ENCODE measurements at regions not wholly inside any gene's neighbourhood (a gene's known extent, or its start where the extent isn't known, plus 50 kb on each side); places are given as distances from the start of the nearest gene placed in this dataset.

DNA sequence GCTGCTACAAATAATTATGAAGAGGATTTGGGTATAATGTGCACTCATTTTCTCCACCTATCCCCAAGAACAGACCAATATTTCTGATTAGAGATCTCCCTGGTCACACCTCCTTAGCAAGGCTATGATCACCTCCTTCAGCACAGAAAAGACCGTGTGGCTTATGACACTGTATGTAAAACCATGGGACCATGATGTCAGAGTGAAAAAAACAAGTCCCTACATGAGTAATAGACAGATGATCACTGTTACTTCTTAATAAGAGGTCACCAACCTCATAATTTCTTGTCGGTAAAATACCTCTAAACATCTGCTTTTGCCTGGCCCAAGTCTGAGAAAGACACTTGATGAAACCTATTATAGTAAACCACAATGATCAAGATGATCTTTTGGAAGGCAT lies 330.6 kb upstream of the F9 start:
- in situ Hi-C loops (cut with MboI; ENCODE audit: low pct_ligation_motif_present in 1 of 4, low pct_unique_long_range_greater_than_20kb in 1 of 4, low sequenced_read_pairs in 3 of 4), result no loop called here
- 70% methylated on average over 2 of the region's 2 CpGs; no CpG with 5 or more reads in 1 of the 2 donors for WGBS, 2 donors (ENCODE audit: low coverage in 1 of 2)

DNA sequence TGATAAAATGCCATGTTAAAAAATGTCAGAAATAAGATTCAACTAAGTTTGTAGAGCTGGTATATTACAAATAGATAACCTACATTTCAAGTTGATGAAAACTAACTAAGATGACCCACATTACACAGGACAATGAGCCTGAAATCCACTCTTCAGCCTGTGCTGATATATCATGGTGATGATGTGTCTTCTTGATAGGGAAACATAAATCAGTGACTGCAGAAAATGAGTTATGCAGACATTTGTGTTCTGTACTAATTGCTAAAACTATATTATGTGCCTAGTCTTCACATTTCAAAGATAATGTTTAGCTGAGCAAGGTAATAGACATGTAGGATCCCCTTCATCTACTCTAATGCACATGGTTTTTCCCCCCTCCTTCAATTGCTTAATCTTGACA lies 331.6 kb upstream of the F9 start:
- TF ChIP-seq EP300 (IDR thresholded peaks at IDR 0.05; ENCODE audit: low read depth), result no peak
- TF ChIP-seq POLR2AphosphoS5 (IDR thresholded peaks at IDR 0.05), result no peak
- no peaks in the 10 kb centered on the region for H3K36me3 ChIP-seq
- intact Hi-C loops (cut with DNase I; ENCODE audit: low total_unique reads), result no loop called here
- in situ Hi-C loops (cut with MboI; ENCODE audit: low pct_ligation_motif_present in 1 of 4, low pct_unique_long_range_greater_than_20kb in 1 of 4, low sequenced_read_pairs in 3 of 4), result no loop called here
- H3K27me3 ChIP-seq, result peaks cover 19% of the 10 kb centered on the region
- no peaks in the 10 kb centered on the region for H3K9me3 ChIP-seq
- no peak for DNase-seq
- peaks cover 0 to 3% (median 0%) of the 10 kb centered on the region in 4 donors for H3K4me1 ChIP-seq
- H3K4me3 ChIP-seq, result no peak overlapping the region
- H3K27ac ChIP-seq, result no peak overlapping the region

More for the DNA sequence above, 330.6 kb upstream of the F9 start:
- DNase-seq, result no peak
- Histone ChIP-seq H3K36me3 (no peaks in the 10 kb centered on the region), H3K4me1 (peaks cover 0 to 4% (median 0%) of the 10 kb centered on the region in 4 donors), H3K27ac (no peak overlapping the region), H3K9me3 (no peaks in the 10 kb centered on the region), H3K4me3 (no peak overlapping the region), H3K27me3 (peaks cover 28% of the 10 kb centered on the region)
- TF ChIP-seq, protein P1, sequence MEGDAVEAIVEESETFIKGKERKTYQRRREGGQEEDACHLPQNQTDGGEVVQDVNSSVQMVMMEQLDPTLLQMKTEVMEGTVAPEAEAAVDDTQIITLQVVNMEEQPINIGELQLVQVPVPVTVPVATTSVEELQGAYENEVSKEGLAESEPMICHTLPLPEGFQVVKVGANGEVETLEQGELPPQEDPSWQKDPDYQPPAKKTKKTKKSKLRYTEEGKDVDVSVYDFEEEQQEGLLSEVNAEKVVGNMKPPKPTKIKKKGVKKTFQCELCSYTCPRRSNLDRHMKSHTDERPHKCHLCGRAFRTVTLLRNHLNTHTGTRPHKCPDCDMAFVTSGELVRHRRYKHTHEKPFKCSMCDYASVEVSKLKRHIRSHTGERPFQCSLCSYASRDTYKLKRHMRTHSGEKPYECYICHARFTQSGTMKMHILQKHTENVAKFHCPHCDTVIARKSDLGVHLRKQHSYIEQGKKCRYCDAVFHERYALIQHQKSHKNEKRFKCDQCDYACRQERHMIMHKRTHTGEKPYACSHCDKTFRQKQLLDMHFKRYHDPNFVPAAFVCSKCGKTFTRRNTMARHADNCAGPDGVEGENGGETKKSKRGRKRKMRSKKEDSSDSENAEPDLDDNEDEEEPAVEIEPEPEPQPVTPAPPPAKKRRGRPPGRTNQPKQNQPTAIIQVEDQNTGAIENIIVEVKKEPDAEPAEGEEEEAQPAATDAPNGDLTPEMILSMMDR (IDR thresholded peaks at IDR 0.05), result no peak
- TF ChIP-seq POLR2A (IDR thresholded peaks at IDR 0.05) (no peak), EP300 (IDR thresholded peaks at IDR 0.05; ENCODE audit: low read depth) (no peak), POLR2AphosphoS5 (IDR thresholded peaks at IDR 0.05) (no peak)
- intact Hi-C loops (cut with DNase I; ENCODE audit: low total_unique reads), result no loop called here

DNA sequence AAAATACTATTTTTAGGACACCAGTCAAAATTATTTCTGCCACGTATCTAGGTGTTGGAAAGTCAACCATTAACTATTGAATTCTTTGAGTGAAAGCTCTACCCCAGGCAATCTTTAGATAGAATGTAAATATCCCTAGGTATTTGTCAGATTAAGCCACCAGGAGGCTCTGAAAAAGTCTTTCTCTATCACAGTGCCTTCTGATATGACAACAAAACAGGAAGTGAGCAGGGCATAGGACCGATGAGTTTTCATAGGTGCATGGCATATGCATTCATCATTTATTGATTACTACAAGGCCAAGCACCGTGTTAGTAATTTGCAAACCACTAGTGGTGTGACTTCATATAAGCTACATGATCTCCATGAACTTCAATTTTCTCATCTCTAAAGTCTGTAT lies 333.6 kb upstream of the F9 start:
- Histone ChIP-seq H3K9me3 (no peaks in the 10 kb centered on the region), H3K36me3 (no peaks in the 10 kb centered on the region), H3K4me1 (peaks cover 0 to 3% (median 0%) of the 10 kb centered on the region in 4 donors), H3K27ac (no peak overlapping the region), H3K27me3 (peaks cover 3% of the 10 kb centered on the region), H3K4me3 (no peak overlapping the region)
- WGBS, 2 donors (ENCODE audit: low coverage in 1 of 2), result 52% methylated on average over 3 of the region's 3 CpGs; no CpG with 5 or more reads in 1 of the 2 donors
- in situ Hi-C loops (cut with MboI; ENCODE audit: low pct_ligation_motif_present in 1 of 4, low pct_unique_long_range_greater_than_20kb in 1 of 4, low sequenced_read_pairs in 3 of 4) (no loop called here), intact Hi-C loops (cut with DNase I; ENCODE audit: low total_unique reads) (no loop called here)
- no peak for DNase-seq
- TF ChIP-seq EP300 (IDR thresholded peaks at IDR 0.05; ENCODE audit: low read depth), result no peak
- no peak for TF ChIP-seq POLR2AphosphoS5 (IDR thresholded peaks at IDR 0.05)
- TF ChIP-seq POLR2A (IDR thresholded peaks at IDR 0.05), result no peak
- TF ChIP-seq, protein P1 (IDR thresholded peaks at IDR 0.05), result no peak

DNA sequence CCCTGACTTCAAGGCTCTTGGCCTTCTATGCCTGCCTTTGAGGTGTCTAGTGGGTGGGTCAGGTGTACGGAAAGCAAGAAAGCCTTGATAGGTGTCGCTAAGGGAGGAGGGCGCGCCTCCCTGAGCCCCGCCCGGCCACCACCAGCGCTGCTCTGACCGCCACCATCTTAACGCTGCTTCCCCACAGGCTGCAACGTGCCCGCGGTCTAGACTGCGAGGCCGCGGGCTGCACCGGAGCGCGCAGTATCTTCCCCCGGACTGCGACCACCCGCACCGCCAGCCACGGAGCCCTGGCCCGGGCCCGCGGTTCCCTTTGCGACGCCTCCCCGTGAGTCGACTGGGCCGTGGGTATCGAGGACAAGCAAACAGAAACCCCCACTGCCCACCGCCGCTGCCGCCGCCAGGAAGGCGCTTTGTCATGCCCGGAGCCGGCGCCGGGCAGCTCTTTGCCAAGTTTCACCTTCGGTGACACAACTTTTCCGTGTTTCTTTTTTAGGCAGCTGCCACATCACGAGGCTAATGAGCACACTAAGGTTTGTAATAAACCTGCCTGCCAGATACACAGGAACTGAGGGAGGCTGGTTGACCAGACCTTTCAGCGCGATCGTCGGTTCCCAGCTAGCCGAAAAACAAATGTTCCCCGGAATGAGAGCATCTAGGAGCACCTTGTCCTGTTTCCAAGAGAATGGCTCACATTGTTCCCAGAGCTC lies 335.8 kb upstream of the F9 start:
- TF ChIP-seq POLR2A (IDR thresholded peaks at IDR 0.05), result no peak
- TF ChIP-seq POLR2AphosphoS5 (IDR thresholded peaks at IDR 0.05), result no peak
- TF ChIP-seq, protein P1 (IDR thresholded peaks at IDR 0.05), result no peak
- no peak for TF ChIP-seq EP300 (IDR thresholded peaks at IDR 0.05; ENCODE audit: low read depth)
- 30% methylated on average over 49 of the region's 50 CpGs; no CpG with 5 or more reads in 1 of the 2 donors for WGBS, 2 donors (ENCODE audit: low coverage in 1 of 2)
- Histone ChIP-seq H3K4me1 (peaks cover 0 to 3% (median 0%) of the 10 kb centered on the region in 4 donors), H3K9me3 (no peaks in the 10 kb centered on the region), H3K4me3 (peak overlapping the region; percentile 15 to 46 (median 32)), H3K27me3 (peaks cover 3% of the 10 kb centered on the region), H3K27ac (no peak overlapping the region), H3K36me3 (no peaks in the 10 kb centered on the region)
- peak; percentile 18 for DNase-seq
- intact Hi-C loops (cut with DNase I; ENCODE audit: low total_unique reads) (no loop called here), in situ Hi-C loops (cut with MboI; ENCODE audit: low pct_ligation_motif_present in 1 of 4, low pct_unique_long_range_greater_than_20kb in 1 of 4, low sequenced_read_pairs in 3 of 4) (no loop called here)

All from transverse colon (tissue), 4 donors.